HG03135 (cell line): ENCODE measurements at regions not wholly inside any gene's neighbourhood (a gene's known extent, or its start where the extent isn't known, plus 50 kb on each side); places are given as distances from the start of the nearest gene placed in this dataset.
"Not testable (repeated sequence)": the region's sequence is repeated elsewhere in the genome, so short reads cannot be mapped to it uniquely, and the experiment has no call there.

Source experiments
- ATAC-seq: cut with Tn5 transposase; IDR thresholded peaks from one replicate; pipeline ENCODE4 v1.9.1; 2021; ENCODE audit warnings: mild to moderate bottlenecking, moderate library complexity; ENCODE audit not compliant: unreplicated experiment

- ATAC-seq = no peak
Measured at GRCh38 chr2:61632276-61633169, 94.4 kb upstream of the XPO1 start.

GRCh38 chr2:61631321-61631720, 93.2 kb upstream of the XPO1 start:
- no peak for ATAC-seq

GRCh38 chr2:61626827-61627226, 88.7 kb upstream of the XPO1 start:
- no peak for ATAC-seq

- ATAC-seq = no peak
Measured at GRCh38 chr2:61623747-61624146, 85.6 kb upstream of the XPO1 start.

- ATAC-seq = no peak
Measured at GRCh38 chr2:61620244-61621159, 82.3 kb upstream of the XPO1 start.

- ATAC-seq = no peak
Measured at GRCh38 chr2:61619561-61619960, 81.4 kb upstream of the XPO1 start.

- no peak for ATAC-seq
Measured at GRCh38 chr2:61617610-61618009, 79.5 kb upstream of the XPO1 start.

- no peak for ATAC-seq
Measured at GRCh38 chr2:61605245-61605644, 67.1 kb upstream of the XPO1 start.

GRCh38 chr2:61604433-61604832, 66.3 kb upstream of the XPO1 start:
- ATAC-seq = no peak

GRCh38 chr2:61598515-61599156, 60.5 kb upstream of the XPO1 start:
- not testable (repeated sequence) for ATAC-seq

- no peak for ATAC-seq
Measured at GRCh38 chr2:61597300-61598289, 59.4 kb upstream of the XPO1 start.

- not testable (repeated sequence) for ATAC-seq
Measured at GRCh38 chr2:61594201-61594600, 56.0 kb upstream of the XPO1 start.

- ATAC-seq = not testable (repeated sequence)
Measured at GRCh38 chr2:61593648-61594047, 55.5 kb upstream of the XPO1 start.

GRCh38 chr2:61590214-61590613, 52.1 kb upstream of the XPO1 start:
- ATAC-seq = no peak

- no peak for ATAC-seq
Measured at GRCh38 chr2:61588566-61588965, 50.4 kb upstream of the XPO1 start.
